Stimulated activated CD4-positive, alpha-beta T cell treated with anti-CD3 and anti-CD28 coated beads, TNF-alpha, amount 100 ng/mL, for 24 hours (primary cell): ENCODE measurements at regions not wholly inside any gene's neighbourhood (a gene's known extent, or its start where the extent isn't known, plus 50 kb on each side); places are given as distances from the start of the nearest gene placed in this dataset.
"Not testable (repeated sequence)": the region's sequence is repeated elsewhere in the genome, so short reads cannot be mapped to it uniquely, and the experiment has no call there.

Experiments used
- DNase-seq, 3 experiments: peaks; one replicate each; pipeline ENCODE4 v3.0.0-alpha.2; 2020; ENCODE audit warnings: low read depth in 3 of 3

DNA sequence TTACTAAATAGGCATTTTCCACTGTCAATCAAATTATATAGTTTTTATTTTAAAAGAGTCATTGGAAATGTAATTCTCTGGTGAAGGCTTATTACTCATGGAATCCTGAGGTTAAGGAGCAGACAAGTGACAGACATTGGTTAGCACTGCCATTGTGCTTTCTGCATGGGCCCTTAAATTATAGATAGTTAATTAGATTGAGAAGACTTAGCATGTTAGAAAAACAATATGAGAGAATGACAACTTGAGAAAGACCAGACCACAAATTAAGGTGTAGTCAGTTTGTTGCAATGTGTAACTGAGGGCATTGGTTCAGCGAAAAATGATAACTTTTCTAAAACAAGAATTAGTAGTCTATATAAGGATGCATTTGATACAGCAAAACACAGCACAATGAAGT lies 195.5 kb downstream of the SLITRK6 start:
- DNase-seq = no peak

DNA sequence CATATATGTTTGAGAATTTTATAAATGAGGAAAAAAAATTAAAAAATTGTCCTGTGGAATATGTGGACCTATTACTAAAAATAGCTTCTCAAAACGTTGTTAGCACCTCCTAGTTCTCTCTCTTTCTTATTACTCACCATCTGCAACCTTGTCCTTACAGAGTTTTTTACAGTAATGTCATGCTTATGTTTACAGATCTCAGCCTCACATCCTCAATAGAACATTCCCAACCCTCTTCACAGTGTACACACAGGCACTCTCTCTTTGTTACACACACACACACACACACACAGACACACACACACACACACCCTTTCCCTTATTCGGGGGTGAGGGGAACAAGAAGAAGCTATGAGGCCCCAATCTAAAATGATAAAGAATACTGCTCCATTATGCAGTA lies 197.7 kb downstream of the SLITRK6 start:
- DNase-seq = no peak

DNA sequence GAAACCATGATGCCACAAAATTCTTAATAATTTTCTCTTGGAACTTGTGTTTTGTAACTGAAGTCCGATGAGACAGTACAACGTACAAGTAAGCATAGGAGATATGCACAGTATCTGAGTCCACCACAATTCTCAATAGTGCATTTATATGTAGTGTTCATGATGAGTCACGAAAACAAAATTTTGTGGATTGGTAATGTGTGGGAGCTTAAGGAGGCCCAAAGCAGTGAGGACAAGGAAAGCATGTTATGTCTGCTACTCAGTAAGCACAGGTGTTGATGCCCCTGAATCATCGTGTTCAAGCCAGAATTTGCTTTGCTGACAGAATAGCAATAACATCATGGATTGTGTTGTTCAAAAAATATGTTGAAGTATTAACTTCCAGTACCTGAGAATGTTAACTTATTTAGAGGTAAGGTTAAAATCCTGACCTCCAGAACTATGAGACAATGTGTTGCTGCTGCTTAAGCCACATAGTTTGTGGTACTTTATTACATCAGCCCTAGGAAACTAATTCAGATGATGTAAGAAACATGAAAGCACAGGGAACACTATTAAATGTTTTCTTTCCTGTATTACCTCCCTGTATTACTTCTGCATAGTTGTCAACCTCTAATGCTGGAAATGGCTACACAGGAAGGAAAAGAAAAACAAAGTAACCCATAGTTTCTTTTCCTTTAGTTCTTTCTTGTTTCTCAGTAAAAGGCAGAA lies 201.3 kb downstream of the SLITRK6 start:
- DNase-seq = no peak

DNA sequence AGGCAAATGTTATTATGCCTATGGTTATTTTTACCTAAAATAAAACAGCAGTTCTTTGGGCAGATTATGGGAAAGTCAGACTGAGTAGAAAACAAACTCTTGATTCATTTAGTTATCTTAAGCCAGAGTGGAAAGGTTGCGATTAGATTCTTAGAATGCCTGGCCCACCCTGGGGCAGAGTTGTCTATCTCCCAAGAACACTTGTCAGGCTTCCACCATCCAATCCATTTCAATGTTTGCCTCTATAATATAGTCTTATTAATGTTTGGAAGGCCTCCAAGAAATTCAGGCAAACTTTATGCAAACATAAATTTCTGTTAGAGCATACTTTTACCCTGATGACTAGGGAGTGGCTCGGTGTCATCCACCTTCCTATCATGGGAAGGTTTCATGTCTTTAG lies 207.0 kb downstream of the SLITRK6 start:
- DNase-seq = no peak

DNA sequence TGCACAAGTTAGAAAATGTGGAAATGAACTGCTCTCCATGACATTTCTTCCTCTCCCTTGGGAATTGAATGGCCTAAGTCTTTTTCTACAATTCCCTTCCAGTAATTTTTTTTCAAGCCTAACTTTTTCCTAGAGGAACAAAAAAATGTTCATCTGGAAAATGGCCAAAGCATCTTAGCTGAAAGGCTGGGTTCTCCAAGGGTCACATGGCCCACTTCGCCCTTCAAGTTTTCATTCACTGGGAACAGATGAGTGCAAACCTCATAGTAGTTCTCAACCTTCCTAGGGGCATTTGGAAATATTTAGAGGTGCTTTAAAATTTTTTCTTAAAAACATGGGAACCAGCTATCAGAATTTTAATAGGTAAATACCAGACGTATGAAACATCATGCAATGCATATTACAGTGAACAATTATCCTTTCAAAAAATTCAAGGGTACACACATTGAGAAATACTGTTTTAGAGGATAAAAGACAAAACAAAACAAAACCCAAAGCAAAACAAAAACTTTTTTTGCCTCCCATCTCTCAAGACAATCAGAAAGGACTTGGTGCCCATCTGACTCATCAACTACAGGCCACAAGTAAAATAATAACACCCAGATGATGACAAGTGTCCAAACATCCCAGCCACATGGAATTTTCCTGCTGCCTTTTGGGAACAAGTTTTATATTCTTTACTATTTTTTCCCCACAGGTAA lies 208.8 kb downstream of the SLITRK6 start:
- DNase-seq = no peak

DNA sequence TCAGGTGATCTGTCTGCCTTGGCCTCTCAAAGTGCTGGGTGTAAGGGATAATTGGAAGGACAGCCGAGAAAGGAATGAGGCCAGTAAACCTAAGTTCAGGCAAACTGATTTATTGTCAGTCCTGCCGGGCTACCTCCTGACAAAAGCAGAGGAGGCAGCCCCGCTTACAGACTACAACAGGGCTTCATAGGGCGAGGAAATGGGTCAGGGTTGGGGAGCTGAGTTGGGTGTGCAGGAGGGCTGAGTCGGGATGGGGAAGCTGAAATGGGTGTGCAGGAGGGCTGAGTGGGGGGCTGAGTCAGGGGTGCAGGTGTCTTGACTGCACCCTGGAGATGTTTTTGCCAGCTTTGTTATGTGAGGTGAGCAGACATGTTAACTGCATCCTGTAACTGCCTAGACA lies 210.2 kb downstream of the SLITRK6 start:
- DNase-seq = no peak

DNA sequence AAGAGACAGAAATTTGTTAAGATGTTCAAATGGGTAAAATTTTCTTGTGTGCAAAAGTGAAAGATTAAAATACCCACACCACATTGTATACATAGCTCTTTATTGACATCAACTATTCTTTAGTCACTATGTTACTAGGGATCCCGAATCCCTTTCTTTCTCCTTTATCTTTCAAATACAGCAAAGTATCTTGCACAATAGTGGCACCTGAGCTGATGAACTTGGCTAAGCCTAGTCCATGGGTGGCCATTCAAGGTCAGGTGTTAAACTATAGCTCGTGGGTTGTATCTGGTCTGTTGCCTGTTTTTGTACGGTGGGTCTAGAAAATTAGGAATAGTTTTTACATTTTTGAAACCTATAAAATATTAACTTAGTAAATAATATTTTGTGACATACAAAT lies 210.9 kb downstream of the SLITRK6 start:
- no peak for DNase-seq

DNA sequence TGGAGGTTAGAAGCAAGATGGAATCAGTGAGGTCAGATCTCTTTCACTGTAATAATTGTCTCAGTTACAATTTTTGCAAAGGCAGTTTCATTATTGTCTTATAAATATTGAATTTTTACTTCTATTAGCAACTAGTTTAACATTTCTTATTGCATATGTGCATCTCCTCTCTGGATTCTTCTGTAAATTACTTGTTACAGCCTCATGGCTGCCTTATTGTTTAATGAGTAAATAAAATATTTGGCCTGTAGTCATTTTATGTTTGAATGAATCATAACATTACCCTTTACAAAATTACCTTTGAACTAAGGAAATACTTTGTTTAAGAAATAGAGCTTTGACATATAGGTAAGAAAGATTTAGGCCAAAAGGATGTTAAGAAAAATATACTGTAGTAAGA lies 212.4 kb downstream of the SLITRK6 start:
- DNase-seq = no peak

DNA sequence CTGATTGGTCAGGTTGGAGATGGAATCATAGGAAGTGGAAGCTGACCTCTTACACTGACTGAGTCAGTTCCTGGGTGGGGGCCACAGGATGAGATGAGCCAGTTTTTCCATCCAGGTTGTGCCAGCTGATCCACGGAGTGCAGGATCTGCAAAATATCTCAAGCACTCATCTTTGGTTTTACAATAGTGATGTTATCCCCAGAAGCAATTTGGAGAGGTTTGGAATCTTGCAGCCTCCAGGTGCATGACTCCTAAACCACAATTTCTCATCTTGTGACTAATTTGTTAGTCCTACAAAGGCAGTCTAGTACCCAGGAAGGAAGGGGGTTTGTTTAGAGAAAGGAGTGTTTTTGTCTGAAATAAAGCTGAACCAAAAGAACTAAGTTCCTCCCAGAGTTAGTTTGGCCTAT lies 212.8 kb downstream of the SLITRK6 start:
- no peak for DNase-seq

DNA sequence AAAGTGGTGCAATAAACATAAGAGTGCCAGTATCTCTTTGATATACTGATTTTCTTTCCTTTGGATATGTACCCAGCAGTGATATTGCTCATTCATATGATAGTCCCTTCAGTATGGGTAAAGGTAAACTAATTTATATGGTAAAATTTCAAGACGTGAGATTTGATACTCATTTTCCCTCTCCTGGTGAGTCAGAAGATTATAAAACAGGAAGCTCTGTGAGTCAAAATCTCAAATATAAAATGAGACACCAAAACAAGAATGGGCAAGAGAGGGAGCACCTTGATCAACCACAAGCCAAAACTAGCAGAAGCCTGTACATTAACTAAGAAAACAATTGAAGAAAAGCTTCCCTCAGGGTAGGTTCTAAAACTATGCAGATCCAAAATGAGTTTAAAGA lies 216.3 kb downstream of the SLITRK6 start:
- DNase-seq = no peak

DNA sequence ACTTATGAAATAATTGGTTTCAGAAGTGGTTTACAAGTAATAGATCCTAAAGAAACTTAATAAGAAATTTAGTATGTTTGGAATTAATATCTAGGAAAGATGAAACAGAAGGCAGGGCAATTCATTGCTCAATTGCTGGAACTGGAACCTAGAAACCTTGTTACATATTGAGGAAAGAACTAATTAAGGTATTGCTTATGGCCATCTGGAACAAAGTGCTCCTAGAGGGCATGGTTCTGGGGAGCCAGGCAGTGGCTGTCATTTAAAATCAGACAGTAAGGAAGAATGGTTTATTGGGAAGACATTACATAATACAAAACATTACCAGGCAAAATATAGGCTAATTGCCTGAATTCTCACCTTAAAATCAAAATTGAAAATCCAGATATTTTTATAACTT lies 224.1 kb downstream of the SLITRK6 start:
- no peak for DNase-seq

DNA sequence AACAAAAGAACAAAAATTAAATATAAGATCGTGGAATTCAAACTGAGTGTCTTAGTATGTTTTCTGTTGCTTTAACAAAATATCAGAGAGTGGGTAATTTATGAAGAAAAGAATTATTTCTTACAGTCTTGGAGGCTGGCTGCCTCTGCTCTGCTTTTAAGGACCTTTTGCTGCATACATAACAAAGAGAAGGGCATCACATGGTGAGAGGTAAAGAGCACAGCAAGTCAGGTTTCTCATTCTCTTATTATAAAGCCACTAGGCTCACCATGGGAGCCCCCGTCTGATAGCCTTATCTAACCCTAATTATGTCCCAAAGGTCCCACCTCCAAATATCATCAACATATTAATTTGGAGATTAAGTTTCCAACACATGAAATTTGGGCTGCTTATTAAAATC lies 231.3 kb downstream of the SLITRK6 start:
- no peak for DNase-seq

DNA sequence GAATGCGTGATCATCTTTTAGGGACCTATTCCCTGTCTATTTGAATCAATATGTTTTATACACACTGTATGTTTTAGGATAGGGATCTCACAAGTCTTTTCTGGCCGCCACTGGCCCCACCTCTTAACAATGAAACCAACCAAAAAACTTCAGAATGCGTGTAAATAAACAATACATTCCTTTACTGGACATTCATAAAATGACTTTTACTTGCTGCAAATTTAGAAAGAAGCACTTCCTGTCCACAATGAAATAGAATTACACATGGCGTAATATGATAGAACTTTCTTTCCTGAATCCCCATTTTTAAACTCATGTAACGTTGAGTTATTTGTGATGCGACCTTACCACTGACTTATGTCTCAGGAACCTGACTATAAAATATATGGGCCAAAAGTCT lies 233.6 kb downstream of the SLITRK6 start:
- DNase-seq = no peak

DNA sequence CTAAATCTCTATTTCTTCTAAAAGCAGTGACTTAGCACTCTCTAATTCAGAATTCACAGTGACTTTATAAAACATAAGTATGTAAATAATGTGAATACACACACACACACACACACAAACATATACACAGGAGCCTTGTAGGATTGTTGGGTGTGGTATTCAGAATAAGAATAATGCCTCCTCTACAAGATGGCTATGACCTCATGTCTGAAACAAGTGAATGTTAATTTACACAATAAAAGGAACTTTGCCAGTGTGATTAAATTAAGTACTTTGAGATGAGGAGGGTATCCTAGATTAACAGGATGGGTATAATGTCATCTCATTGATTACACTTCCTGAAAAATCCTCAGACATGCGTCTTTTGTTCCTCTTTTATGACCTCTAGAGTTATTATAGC lies 234.6 kb downstream of the SLITRK6 start:
- no peak for DNase-seq

DNA sequence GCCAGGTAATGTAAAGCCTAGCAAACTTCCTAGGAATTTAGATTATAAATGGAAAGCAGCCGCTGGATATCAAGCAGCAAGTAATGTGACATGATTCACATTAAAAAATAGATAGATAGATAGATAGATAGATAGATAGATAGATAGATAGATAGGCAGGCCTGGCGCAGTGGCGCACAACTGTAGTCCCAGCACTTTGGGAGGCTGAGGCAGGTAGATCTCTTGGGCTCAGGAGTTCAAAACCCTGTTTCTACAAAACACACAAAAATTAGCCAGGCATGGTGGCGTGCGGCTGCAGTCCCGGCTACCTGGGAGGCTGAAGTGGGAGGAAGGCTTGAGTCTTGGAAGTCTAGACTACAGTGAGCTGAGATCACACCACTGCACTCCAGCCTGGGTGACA lies 236.9 kb downstream of the SLITRK6 start:
- DNase-seq = no peak

DNA sequence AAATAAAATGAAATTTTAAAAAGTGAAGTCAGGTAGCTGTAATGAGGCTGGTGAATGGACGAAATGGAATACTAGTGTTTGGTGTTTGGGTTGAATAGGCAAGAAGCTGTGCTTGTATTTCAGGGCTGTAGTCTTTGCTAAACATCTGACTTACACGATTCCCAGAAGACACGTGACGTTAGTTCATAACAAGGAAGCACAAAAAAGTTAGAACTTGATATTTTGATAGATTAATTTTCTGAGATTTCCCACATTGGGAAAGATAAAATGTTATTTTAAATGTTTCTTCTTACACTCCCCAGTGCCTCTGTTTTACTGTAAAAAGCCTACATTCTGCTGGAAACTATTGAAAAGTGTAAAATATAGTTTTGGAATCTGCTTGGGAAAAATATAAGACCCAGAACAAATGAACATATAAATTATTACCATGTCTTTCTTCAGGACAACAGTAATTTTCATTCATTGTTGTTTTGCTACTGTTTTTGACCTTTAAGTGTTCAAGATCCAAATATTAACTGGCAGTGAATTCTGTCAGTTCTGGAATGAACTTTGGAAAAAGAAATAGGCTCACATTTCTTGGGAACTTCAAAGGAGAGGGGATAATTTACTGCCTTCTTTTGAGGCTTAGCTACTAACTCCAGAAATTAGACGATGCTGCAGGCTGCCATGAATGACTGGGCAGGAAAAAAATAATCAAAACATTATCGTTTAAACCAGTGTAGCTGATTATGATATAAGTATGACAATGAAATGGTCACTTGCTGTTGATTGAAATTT lies 241.3 kb downstream of the SLITRK6 start:
- DNase-seq = no peak

DNA sequence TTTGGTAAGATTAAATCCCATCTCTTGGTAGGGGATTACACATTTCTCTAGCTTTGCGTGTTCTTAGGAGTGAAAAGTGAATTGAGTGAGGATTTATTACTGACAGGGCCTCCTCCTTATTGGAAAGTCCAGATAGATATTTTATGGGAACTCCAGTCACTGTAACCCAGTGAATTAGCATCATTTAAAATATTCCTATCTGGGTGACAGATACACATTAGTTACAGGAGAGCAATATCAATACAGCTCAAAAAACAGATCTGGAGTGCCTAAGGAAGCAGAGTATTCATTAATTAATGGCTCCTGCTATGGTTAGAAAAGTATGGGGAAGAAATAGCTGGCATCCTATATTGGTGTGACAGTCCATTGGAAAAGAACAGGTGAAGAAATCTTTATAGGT lies 248.2 kb downstream of the SLITRK6 start:
- DNase-seq = no peak

DNA sequence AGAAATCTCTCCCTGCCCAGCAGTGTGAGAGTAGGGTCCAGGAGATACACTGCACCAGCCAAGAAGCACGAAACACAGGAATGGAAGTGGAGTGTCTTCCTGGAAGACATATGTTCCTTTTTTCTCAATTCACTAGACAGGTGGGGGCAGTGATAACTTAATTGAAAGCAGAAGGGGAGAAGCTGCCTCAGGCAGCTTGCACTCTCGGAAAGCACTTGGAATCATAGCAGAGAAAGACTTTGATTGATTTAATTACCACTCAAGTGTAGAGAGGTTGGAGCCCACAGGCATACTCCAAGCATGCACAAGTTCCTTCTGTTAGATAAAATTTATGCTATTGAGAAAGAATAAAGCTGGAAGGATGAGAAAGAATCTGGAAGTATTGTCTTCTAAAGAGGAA lies 249.4 kb downstream of the SLITRK6 start:
- DNase-seq = no peak

DNA sequence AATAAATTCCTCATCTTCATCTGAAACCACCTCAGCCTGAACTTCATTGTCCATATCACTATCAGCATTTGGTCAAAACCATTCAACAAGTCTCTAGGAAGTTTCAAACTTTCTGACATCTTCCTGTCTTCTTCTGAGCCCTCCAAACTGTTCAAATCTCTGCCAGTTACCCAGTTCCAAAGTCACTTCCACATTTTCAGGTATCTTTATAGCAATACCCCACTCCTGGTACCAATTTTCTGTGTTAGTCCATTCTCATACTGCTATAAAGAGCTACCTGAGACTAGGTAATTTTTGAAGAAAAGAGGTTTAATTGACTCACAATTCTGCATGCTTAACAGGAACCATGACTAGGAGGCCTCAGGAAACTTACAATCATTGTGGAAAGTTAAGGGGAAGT lies 250.4 kb downstream of the SLITRK6 start:
- not testable (repeated sequence) for DNase-seq

DNA sequence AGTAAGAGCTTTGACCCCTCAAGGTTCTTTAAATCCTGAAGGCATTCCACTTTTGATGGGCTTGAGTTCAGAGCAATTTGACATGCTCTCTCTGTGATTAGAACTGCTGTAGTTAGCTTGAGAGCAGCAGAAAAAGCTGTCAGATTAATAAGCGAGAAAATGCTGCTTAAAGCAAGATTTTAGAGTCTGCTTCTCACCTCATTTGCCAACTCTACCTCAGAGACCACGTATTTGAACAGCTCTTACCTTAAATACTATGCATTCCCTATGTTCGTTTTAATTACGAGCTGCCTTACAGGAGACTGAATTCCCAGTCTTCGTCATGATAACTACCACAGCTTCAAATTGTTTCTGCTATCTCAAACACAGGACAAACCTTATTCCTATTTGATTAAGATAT lies 253.4 kb downstream of the SLITRK6 start:
- DNase-seq = no peak

DNA sequence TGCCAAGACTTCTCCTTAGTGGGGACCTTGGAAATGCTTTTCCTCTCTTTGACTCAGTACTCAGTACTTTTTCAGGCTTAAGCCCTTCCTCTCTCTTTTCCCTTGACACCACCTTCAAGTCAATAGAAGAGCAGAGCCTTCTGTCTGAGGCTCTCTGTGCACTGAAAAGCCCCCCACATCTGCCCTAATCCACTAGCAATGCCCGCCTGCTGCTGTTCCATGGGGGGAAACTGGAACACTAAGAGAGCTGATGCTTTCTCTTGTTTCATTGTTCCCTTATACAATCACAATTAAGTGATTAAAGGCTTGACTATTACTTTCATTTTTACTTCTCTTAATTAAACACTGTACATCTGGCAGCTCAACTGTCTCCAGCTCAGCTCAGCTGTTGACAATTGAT lies 254.5 kb downstream of the SLITRK6 start:
- no peak for DNase-seq

DNA sequence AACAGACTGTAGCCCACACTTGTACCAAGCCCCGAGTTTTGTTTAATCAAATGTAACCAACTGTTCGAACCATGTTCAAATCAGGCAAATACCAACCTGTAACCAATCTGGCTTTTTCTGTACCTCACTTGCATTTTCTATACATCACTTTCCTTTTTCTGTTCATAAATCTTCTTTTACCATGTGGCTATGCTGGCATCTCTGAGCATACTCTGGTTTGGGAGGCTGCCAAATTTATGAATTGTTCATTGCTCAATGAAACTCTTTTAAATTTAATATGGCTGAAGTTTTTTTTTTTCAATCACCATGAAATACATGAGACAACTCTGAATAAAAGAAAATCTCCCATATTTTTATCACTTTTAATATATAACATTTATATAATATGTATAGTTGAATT lies 256.1 kb downstream of the SLITRK6 start:
- no peak for DNase-seq

DNA sequence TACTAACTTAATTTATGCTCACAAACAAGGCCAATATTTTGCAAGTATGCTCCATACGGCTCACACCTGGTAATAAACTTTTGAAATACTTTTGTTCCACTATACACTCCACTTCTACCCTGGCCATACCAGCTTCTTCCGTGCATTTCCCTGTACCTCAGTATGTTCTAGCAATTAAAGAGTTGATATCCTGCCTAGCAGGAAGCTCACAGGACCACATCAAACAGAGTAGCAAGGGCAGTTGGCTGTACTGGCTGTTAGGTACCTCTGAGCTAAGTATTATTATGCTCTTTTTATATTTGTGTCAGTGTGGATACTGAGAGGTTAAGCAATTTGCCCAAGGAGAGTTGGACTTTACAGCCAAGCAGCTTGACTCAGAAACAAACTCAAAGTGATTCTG lies 257.7 kb downstream of the SLITRK6 start:
- DNase-seq = no peak
